ENCODE measurements at regions not wholly inside any gene's neighbourhood (a gene's known extent, or its start where the extent isn't known, plus 50 kb on each side); places are given as distances from the start of the nearest gene placed in this dataset.
"Not testable (repeated sequence)": the region's sequence is repeated elsewhere in the genome, so short reads cannot be mapped to it uniquely, and the experiment has no call there.

DNA sequence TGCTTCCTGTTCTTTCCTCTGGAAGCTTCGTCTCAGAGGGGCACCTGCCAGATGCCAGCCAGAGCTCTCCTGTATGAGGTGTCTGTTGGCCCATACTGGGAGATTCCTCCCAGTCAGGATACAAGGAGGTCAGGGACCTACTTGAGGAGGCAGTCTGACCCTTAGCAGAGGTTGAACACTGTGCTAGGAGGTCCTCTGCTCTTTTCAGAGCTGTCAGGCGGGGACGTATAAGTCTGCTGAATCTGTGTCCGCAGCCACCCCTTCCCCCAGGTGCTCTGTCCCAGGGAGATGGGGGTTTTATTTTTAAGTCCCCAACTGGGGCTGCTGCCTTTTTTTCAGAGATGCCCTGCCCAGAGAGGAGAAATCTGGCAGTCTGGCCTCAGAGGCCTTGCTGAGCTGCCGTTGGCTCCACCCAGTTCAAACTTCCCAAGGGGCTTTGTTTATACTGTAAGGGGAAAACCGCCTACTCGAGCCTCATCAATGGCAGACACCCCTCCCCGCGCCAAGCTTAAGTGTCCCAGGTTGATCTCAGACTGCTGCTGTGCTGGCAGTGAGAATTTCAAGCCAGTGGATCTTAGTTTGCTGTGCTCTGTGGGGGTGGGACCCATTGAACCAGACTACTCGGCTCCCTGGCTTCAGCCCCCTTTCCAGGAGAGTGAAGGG is 326.7 kb downstream of the BCKDHB start:
- DNase-seq: no peak
- H3K4me1 Mint-ChIP-seq (ENCODE audit: low read depth): no peaks in the 10 kb centered on the region
- H3K27me3 Mint-ChIP-seq (ENCODE audit: low read depth): no peaks in the 10 kb centered on the region
- H3K36me3 Mint-ChIP-seq (ENCODE audit: low read depth): peaks cover 10% of the 10 kb centered on the region
- intact Hi-C loops (cut with micrococcal nuclease): no loop called here
- CTCF ChIA-PET: no interaction called here
- peaks cover 13% of the 10 kb centered on the region for H3K9me3 Mint-ChIP-seq
- no peak overlapping the region for H3K27ac Mint-ChIP-seq
- no peak overlapping the region for H3K4me3 Mint-ChIP-seq

DNA sequence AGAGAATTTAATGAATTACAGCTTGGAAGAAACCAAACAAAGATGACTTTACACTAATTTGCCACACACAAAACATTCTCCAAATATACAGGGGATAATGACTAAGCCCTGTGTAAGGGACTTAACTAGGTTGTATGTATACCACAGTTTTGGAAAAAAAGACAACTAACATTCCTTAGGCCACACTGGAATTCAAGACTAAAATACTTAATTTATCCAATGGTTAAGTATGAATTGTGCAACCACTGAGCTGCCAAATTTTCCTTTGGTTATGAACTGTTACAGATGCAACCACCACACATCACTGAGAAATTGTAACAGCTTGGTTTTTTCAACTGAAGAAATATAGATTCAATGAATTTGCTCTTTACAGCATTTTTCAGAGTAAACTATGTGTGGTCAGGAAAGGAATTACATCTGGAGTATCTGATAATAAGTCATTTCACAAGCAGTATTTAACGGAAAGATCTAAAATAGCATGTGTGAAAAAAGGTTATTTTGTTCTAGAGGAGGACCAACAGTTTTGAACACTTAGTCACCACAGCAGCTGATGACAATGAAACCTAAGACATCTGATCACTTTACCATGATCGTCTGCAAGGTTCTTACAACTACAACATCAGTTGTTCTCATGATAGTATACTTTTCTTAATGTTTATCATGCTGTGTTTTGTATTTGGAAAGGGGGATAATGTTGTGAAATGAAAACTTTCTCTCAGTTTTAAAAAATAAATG is 318.8 kb downstream of the BCKDHB start:
- no peak for DNase-seq
- H3K4me3 Mint-ChIP-seq: no peak overlapping the region
- peaks cover 63% of the 10 kb centered on the region for H3K9me3 Mint-ChIP-seq
- H3K27ac Mint-ChIP-seq: no peak overlapping the region
- intact Hi-C loops (cut with micrococcal nuclease): no loop called here
- no peaks in the 10 kb centered on the region for H3K27me3 Mint-ChIP-seq (ENCODE audit: low read depth)
- CTCF ChIA-PET: no interaction called here
- no peaks in the 10 kb centered on the region for H3K4me1 Mint-ChIP-seq (ENCODE audit: low read depth)
- H3K36me3 Mint-ChIP-seq (ENCODE audit: low read depth): peaks cover 20% of the 10 kb centered on the region

DNA sequence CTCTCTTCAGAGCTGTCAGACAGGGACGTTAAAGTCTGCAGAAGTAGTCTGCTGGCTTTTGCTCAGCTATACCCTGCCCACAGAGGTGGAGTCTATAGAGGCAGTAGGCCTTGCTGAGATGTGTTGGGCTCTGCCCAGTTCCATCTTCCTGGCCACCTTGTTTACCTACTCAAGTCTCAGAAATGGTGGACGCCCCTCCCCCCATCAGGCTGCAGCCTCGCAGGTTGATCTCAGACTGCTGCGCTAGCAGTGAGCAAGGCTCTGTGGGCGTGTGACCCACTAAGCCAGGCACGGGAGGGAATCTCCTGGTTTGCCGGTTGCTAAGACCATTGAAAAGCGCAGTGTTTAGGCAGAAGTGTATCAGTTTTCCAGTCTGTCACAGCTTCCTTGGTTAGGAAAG is 305.0 kb downstream of the BCKDHB start:
- CTCF ChIA-PET: no interaction called here
- H3K9me3 Mint-ChIP-seq: peaks cover 31% of the 10 kb centered on the region
- intact Hi-C loops (cut with micrococcal nuclease): no loop called here

DNA sequence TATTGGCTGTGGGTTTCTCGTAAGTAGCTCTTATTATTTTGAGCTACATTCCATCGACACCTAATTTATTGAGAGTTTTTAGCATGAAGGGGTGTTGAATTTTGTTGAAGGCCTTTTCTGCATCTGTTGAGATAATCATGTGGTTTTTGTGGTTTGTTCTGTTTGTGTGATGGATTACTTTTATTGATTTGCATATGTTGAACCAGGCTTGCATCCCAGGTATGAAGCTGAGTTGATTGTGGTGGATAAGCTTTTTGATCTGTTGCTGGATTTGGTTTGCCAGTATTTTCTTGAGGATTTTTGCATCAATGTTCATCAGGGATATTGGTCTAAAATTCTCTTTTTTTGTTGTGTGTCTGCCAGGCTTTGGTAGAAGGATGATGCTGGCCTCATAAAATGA is 301.5 kb downstream of the BCKDHB start:
- DNase-seq; H3K4me3 Mint-ChIP-seq; CTCF ChIA-PET; intact Hi-C loops (cut with micrococcal nuclease); H3K4me1 Mint-ChIP-seq (ENCODE audit: low read depth); H3K27ac Mint-ChIP-seq; H3K27me3 Mint-ChIP-seq (ENCODE audit: low read depth): not testable (repeated sequence)
- peaks cover 17% of the 10 kb centered on the region for H3K36me3 Mint-ChIP-seq (ENCODE audit: low read depth)
- H3K9me3 Mint-ChIP-seq: peaks cover 19% of the 10 kb centered on the region

More for the DNA sequence above, 305.0 kb downstream of the BCKDHB start:
- no peaks in the 10 kb centered on the region for H3K27me3 Mint-ChIP-seq (ENCODE audit: low read depth)
- no peaks in the 10 kb centered on the region for H3K4me1 Mint-ChIP-seq (ENCODE audit: low read depth)
- H3K36me3 Mint-ChIP-seq (ENCODE audit: low read depth): peaks cover 22% of the 10 kb centered on the region
- no peak overlapping the region for H3K27ac Mint-ChIP-seq
- no peak overlapping the region for H3K4me3 Mint-ChIP-seq
- no peak for DNase-seq

DNA sequence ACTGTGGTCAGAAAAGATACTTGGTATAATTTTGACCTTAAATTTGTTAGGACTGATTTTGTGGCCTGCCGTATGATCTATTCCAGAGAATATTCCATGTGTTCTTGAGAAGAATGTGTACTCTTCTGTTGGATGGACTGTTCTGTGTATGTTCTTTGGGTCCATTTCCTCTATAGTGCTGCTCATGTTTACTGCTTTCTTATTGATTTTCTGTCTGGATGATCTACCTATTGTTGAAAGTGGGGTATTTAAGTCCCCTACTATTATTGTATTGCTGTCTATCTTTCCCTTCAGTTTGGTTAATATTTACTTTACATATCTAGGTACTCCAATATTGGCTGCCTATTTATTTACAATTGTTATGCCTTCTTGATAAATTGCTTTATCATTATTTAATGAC is 298.4 kb downstream of the BCKDHB start:
- CTCF ChIA-PET: no interaction called here
- no peak overlapping the region for H3K27ac Mint-ChIP-seq
- H3K27me3 Mint-ChIP-seq (ENCODE audit: low read depth): no peaks in the 10 kb centered on the region
- H3K4me3 Mint-ChIP-seq: no peak overlapping the region
- no peak for DNase-seq
- peaks cover 21% of the 10 kb centered on the region for H3K9me3 Mint-ChIP-seq
- peaks cover 13% of the 10 kb centered on the region for H3K36me3 Mint-ChIP-seq (ENCODE audit: low read depth)
- H3K4me1 Mint-ChIP-seq (ENCODE audit: low read depth): no peaks in the 10 kb centered on the region
- intact Hi-C loops (cut with micrococcal nuclease): no loop called here

DNA sequence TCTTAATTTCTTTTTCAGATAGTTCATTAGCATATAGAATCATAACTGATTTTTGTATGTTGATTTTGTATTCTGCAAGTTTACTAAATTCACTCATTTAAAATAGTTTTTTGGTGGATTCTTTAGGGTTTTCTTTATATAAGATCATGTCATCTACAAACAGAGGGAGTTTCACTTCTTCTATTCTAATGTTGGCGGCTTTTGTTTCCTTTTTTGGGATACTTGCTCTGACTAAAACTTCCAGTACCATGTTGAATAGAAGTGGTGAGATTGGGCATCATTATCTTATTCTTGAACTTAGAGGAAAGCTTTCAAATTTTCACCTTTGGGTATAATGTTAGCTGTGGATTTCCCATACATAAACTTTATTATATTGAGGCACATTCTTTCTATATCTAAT is 296.9 kb downstream of the BCKDHB start:
- H3K4me1 Mint-ChIP-seq (ENCODE audit: low read depth): no peaks in the 10 kb centered on the region
- no peak overlapping the region for H3K4me3 Mint-ChIP-seq
- intact Hi-C loops (cut with micrococcal nuclease): no loop called here
- peaks cover 10% of the 10 kb centered on the region for H3K36me3 Mint-ChIP-seq (ENCODE audit: low read depth)
- DNase-seq: no peak
- no peak overlapping the region for H3K27ac Mint-ChIP-seq
- no peaks in the 10 kb centered on the region for H3K27me3 Mint-ChIP-seq (ENCODE audit: low read depth)
- peaks cover 21% of the 10 kb centered on the region for H3K9me3 Mint-ChIP-seq
- CTCF ChIA-PET: no interaction called here

DNA sequence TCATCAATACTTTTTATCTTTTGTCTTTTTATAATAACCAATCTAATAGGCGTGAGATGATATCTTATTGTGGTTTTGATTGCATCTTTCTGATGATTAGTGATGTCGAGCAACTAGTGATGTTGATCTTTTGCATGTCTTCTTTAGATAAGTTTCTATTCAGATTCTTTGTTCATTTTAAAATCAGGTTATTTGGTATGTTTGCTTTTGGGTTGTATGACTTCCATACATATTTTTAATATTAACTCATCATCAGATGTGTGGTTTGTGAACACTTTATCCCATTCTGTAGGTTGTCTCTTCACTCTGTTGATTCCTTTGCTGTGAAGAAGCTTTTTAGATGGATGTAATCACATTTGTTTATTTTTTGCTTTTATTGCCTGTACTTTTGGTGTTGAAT is 295.8 kb downstream of the BCKDHB start:
- CTCF ChIA-PET: no interaction called here
- Mint-ChIP-seq H3K4me1 (ENCODE audit: low read depth) (no peaks in the 10 kb centered on the region), H3K4me3 (no peak overlapping the region), H3K27ac (no peak overlapping the region), H3K36me3 (ENCODE audit: low read depth) (peaks cover 10% of the 10 kb centered on the region), H3K9me3 (peaks cover 21% of the 10 kb centered on the region), H3K27me3 (ENCODE audit: low read depth) (no peaks in the 10 kb centered on the region)
- DNase-seq: no peak
- intact Hi-C loops (cut with micrococcal nuclease): no loop called here
